OCI-LY7 (cell line): ENCODE measurements at regions not wholly inside any gene's neighbourhood (a gene's known extent, or its start where the extent isn't known, plus 50 kb on each side); places are given as distances from the start of the nearest gene placed in this dataset.
"Not testable (repeated sequence)": the region's sequence is repeated elsewhere in the genome, so short reads cannot be mapped to it uniquely, and the experiment has no call there.

Source experiments
- BruUV-seq: library from RNA; stranded (reverse); fragments of 400-500 nt; replicated peaks from 2 replicates; lab custom pipeline; 2021; lab: Mats Ljungman, UMichigan
- CTCF ChIA-PET: fragments of 300-600 bp; sonication (Branson Sonifier 250); formaldehyde crosslinking; loops from one replicate; lab custom pipeline; 2022; ENCODE audit warnings: antibody characterized with exemption; ENCODE audit not compliant: unreplicated experiment; lab: Charles Lee
- POLR2A ChIA-PET: fragments of 300-600 bp; sonication (Branson Sonifier 250); formaldehyde crosslinking; loops from one replicate; lab custom pipeline; 2022; ENCODE audit warnings: antibody characterized with exemption; lab: Charles Lee
- DNase-seq: peaks from one replicate; pipeline ENCODE4 v3.0.0-alpha.2; 2015; ENCODE audit warnings: low spot score
- H2AFZ ChIP-seq: fragments of 200-600 bp; sonication (generic), shearing (Covaris generic); 2 replicates; pipeline ENCODE4 v1.6.1; 2014; ENCODE audit warnings: mild to moderate bottlenecking, antibody characterized with exemption, low read length, moderate library complexity
- H3K27ac ChIP-seq: fragments of 200-600 bp; sonication (generic); 2 replicates; pipeline ENCODE4 v1.5.1; 2014; ENCODE audit warnings: mixed run types, low read depth, mild to moderate bottlenecking, moderate library complexity, low read length, inconsistent platforms; ENCODE audit not compliant: poor library complexity, severe bottlenecking
- H3K36me3 ChIP-seq: fragments of 200-600 bp; sonication (generic); 2 replicates; pipeline ENCODE4 v1.6.1; 2014; ENCODE audit warnings: mild to moderate bottlenecking, antibody characterized with exemption, low read length, moderate library complexity, mixed read lengths; ENCODE audit not compliant: insufficient read depth
- H3K4me1 ChIP-seq: fragments of 200-600 bp; sonication (generic); 2 replicates; pipeline ENCODE4 v1.5.1; 2014; ENCODE audit warnings: mild to moderate bottlenecking, low read length; ENCODE audit not compliant: insufficient read depth, poor library complexity, severe bottlenecking
- H3K4me2 ChIP-seq: fragments of 200-600 bp; sonication (generic); 2 replicates; pipeline ENCODE4 v1.6.1; 2014; ENCODE audit warnings: mild to moderate bottlenecking, low read length
- H3K4me3 ChIP-seq: fragments of 200-600 bp; sonication (generic); 2 replicates; pipeline ENCODE4 v1.5.1; 2014; ENCODE audit warnings: mild to moderate bottlenecking, low read depth, low read length; ENCODE audit not compliant: poor library complexity, severe bottlenecking
- H3K79me2 ChIP-seq: fragments of 200-600 bp; sonication (generic); 2 replicates; pipeline ENCODE4 v1.6.1; 2016; ENCODE audit warnings: low read depth, mild to moderate bottlenecking, low read length, moderate library complexity, mixed read lengths; ENCODE audit not compliant: insufficient read depth
- H3K9me2 ChIP-seq: fragments of 200-600 bp; sonication (generic); 2 replicates; pipeline ENCODE4 v1.6.1; 2016; ENCODE audit warnings: mild to moderate bottlenecking, low read length, mixed read lengths; ENCODE audit not compliant: insufficient read depth
- H3K9me3 ChIP-seq: fragments of 200-600 bp; sonication (generic); 2 replicates; pipeline ENCODE4 v1.6.1; 2014; ENCODE audit warnings: mild to moderate bottlenecking, mixed run types, low read length, mixed read lengths
- H4K20me1 ChIP-seq: fragments of 200-600 bp; sonication (generic); 2 replicates; pipeline ENCODE4 v1.6.1; 2014; ENCODE audit warnings: mild to moderate bottlenecking, antibody characterized with exemption, low read length, moderate library complexity, mixed read lengths; ENCODE audit not compliant: insufficient read depth
- EZH2phosphoT487 ChIP-seq: fragments of 200-600 bp; sonication (generic); IDR thresholded peaks from 2 replicates; pipeline ENCODE4 v1.6.1; 2018; ENCODE audit warnings: low read depth, borderline replicate concordance, mild to moderate bottlenecking, mixed run types, antibody characterized with exemption, low read length, moderate library complexity, mixed read lengths
- intact Hi-C: fragments of 100-400 bp; cut with micrococcal nuclease; formaldehyde crosslinking; loops from one replicate; pipeline ENCODE4 v1.10.0; 2022; ENCODE audit not compliant: unreplicated experiment
- TF ChIP-seq, protein P1 (sequence below): fragments of 200-600 bp; sonication (generic); conservative IDR thresholded peaks from 2 replicates; pipeline ENCODE4 v1.5.1; 2014; ENCODE audit warnings: mild to moderate bottlenecking, antibody characterized with exemption, low read length, moderate library complexity, mixed read lengths

- ChIA-PET POLR2A (interaction anchor here (0.6 kb wide), 1 partner anchor 21 kb away, joined by 3 read pairs; no protein-coding TSS in a partner anchor), CTCF (no interaction called here)
- no peaks in the 10 kb centered on the region for H3K4me1 ChIP-seq
- no peaks in the 10 kb centered on the region for H3K36me3 ChIP-seq
- DNase-seq: no peak
- intact Hi-C loops: no loop called here
- H2AFZ ChIP-seq: no peak overlapping the region
- H4K20me1 ChIP-seq: no peaks in the 10 kb centered on the region
- no peaks in the 10 kb centered on the region for H3K9me2 ChIP-seq
- no peaks in the 10 kb centered on the region for H3K9me3 ChIP-seq
- no peak for TF ChIP-seq EZH2phosphoT487
- TF ChIP-seq, protein P1, sequence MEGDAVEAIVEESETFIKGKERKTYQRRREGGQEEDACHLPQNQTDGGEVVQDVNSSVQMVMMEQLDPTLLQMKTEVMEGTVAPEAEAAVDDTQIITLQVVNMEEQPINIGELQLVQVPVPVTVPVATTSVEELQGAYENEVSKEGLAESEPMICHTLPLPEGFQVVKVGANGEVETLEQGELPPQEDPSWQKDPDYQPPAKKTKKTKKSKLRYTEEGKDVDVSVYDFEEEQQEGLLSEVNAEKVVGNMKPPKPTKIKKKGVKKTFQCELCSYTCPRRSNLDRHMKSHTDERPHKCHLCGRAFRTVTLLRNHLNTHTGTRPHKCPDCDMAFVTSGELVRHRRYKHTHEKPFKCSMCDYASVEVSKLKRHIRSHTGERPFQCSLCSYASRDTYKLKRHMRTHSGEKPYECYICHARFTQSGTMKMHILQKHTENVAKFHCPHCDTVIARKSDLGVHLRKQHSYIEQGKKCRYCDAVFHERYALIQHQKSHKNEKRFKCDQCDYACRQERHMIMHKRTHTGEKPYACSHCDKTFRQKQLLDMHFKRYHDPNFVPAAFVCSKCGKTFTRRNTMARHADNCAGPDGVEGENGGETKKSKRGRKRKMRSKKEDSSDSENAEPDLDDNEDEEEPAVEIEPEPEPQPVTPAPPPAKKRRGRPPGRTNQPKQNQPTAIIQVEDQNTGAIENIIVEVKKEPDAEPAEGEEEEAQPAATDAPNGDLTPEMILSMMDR: no peak
- no peak overlapping the region for H3K27ac ChIP-seq
- BruUV-seq: no TSS peak
- no peak overlapping the region for H3K4me2 ChIP-seq
- H3K79me2 ChIP-seq: no peaks in the 10 kb centered on the region
- no peak overlapping the region for H3K4me3 ChIP-seq
Observed at GRCh38 chr13:65314008-65314407, 1916.1 kb downstream of the PCDH9 start.

DNA sequence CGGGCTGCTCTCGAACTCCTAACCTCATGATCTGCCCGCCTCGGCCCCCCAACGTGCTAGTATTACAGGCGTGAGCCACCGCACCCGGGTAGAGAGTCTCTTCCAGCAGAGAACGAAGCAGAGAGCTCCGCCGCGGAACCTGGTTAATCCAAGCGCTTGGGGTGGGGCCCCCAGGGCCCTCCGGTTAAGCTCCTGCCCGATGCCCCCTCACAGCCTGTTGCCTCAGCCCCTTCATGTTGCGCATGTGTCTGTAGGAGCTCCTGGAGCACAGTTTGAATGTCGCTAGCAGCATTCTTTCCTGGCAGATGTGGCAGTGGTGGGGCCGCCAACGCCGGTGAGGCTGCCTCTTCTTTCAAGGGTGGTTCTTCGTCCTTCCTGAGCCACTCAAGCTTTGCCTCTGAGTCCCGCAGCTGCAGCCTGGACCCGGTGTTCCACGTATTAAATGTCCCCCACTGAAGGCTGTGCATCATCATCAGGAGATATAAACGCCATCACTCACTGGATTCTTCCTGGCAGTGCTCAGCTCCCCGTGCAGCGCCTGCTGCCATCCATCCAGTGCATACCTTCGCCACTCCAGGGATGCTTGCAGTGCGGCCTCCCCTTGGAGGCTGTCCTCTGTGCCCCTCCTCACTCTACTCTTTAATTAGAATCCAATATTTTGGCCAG lies 1919.3 kb downstream of the PCDH9 start:
- no peak overlapping the region for H2AFZ ChIP-seq
- BruUV-seq: no TSS peak
- no peaks in the 10 kb centered on the region for H4K20me1 ChIP-seq
- no peaks in the 10 kb centered on the region for H3K4me1 ChIP-seq
- no peaks in the 10 kb centered on the region for H3K9me3 ChIP-seq
- POLR2A ChIA-PET: no interaction called here
- H3K9me2 ChIP-seq: no peaks in the 10 kb centered on the region
- H3K4me2 ChIP-seq: no peak overlapping the region
- intact Hi-C loops: no loop called here
- H3K36me3 ChIP-seq: no peaks in the 10 kb centered on the region
- H3K79me2 ChIP-seq: no peaks in the 10 kb centered on the region
- no peak overlapping the region for H3K27ac ChIP-seq
- no peak for TF ChIP-seq EZH2phosphoT487
- CTCF ChIA-PET: no interaction called here
- H3K4me3 ChIP-seq: no peak overlapping the region
- DNase-seq: no peak

- TF ChIP-seq, protein P1: no peak
- no peak for TF ChIP-seq EZH2phosphoT487
- intact Hi-C loops: no loop called here
- BruUV-seq: no TSS peak
Observed at GRCh38 chr13:65309906-65310305, 1920.2 kb downstream of the PCDH9 start.

DNA sequence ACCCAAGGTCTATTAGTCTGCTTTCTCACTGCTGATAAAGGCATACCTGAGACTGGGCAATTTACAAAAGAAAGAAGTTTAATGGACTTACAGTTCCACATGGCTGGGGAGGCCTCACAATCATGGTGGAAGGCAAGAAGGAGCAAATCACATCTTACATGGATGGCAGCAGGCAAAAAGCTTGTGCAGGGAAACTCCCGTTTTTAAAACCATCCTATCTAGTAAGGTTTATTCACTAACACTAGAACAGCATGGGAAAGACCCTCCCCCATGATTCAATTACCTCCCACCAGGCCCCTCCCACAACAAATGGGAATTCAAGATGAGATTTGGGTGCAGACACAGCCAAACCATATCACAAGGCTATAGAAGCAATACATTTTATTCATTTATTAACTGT lies 1921.4 kb downstream of the PCDH9 start:
- POLR2A ChIA-PET, H3K9me3 ChIP-seq, H3K9me2 ChIP-seq, H3K4me1 ChIP-seq, CTCF ChIA-PET, H3K4me2 ChIP-seq, H4K20me1 ChIP-seq, H2AFZ ChIP-seq, H3K79me2 ChIP-seq, intact Hi-C loops, H3K4me3 ChIP-seq, BruUV-seq, DNase-seq, H3K27ac ChIP-seq, H3K36me3 ChIP-seq: not testable (repeated sequence)

More at GRCh38 chr13:65309906-65310305, 1920.2 kb downstream of the PCDH9 start:
- Histone ChIP-seq H3K36me3 (no peaks in the 10 kb centered on the region), H2AFZ (no peak overlapping the region), H3K9me3 (no peaks in the 10 kb centered on the region), H3K9me2 (no peaks in the 10 kb centered on the region), H3K4me3 (no peak overlapping the region), H3K79me2 (no peaks in the 10 kb centered on the region), H3K4me1 (no peaks in the 10 kb centered on the region), H3K27ac (no peak overlapping the region), H4K20me1 (no peaks in the 10 kb centered on the region), H3K4me2 (no peak overlapping the region)
- ChIA-PET POLR2A (no interaction called here), CTCF (no interaction called here)
- DNase-seq: no peak
